ES-I3 (cell line): ENCODE measurements at regions not wholly inside any gene's neighbourhood (a gene's known extent, or its start where the extent isn't known, plus 50 kb on each side); places are given as distances from the start of the nearest gene placed in this dataset.

Experiments used
- H3K36me3 ChIP-seq: 2 replicates; pipeline ENCODE4 v1.6.1; 2013; ENCODE audit warnings: mild to moderate bottlenecking, low read length, control low read depth, moderate library complexity; ENCODE audit not compliant: insufficient read depth
- H3K4me1 ChIP-seq: 2 replicates; pipeline ENCODE4 v1.6.1; 2013; ENCODE audit warnings: mild to moderate bottlenecking, control low read depth, low read length; ENCODE audit not compliant: insufficient read depth
- H3K9ac ChIP-seq: 2 replicates; pipeline ENCODE4 v1.6.1; 2013; ENCODE audit warnings: low read depth, mild to moderate bottlenecking, low read length, moderate library complexity
- H3K9me3 ChIP-seq: 2 replicates; pipeline ENCODE4 v1.6.1; 2013; ENCODE audit warnings: mild to moderate bottlenecking, low read length, moderate library complexity; ENCODE audit not compliant: control insufficient read depth, insufficient read depth

DNA sequence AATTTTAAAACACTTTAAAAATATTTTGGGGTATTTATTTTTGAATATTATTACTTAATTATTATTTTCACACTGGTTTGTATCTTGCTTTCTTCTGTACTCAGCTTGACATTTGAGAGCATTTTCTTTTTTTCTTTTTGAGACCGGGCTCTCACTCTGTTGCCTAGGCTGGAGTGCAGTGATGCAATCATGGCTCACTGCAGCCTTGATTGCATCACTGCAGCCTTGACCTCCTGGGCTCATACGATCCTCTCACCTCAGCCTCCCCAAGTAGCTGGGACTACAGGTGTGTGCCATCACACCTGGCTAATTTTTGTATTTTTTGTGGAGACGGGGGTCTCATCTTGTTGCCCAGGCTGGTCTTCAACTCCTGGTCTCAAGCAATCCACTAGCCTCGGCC, 79.9 kb upstream of the DLX2 start:
- H3K9ac ChIP-seq, result no peak overlapping the region
- peaks cover 22% of the 10 kb centered on the region for H3K4me1 ChIP-seq

DNA sequence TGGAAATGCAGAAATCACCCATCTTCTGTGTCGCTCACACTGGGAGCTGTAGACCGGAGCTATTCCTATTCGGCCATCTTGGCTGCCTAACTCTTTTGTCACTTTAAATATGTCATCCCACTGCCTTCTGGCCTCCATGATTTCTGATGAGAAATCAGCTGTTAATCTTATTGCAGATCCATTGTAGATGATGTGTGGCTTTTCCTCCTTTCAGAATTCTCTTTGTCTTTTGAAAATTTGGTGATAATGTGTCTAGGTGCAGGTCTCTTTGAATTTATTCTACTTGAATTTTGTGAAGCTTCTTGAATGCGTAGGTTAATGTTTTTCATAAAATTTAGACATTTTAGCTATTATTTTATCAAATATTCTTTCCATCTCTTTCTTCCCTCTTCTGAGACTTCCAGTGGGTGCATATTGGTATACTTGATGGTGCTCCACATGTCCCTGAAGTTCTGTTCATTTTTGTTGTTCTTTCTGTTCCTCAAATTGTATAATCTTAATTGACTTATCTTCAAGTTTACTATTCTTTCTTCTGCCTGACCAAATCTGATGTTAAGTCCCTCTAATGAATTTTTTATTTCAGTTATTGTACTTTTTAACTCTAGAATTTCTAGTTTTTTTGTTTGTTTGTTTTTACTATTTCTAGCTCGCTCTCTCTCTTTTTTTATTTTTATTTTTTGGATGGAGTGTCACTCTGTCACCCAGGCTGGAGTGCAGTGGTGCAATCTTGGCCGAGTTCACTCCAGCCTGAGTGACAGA, 90.8 kb upstream of the DLX2 start:
- Histone ChIP-seq H3K9me3 (peaks cover 16% of the 10 kb centered on the region), H3K36me3 (no peaks in the 10 kb centered on the region), H3K4me1 (no peaks in the 10 kb centered on the region), H3K9ac (no peak overlapping the region)

More for the DNA sequence above, 79.9 kb upstream of the DLX2 start:
- no peaks in the 10 kb centered on the region for H3K36me3 ChIP-seq
- H3K9me3 ChIP-seq, result no peaks in the 10 kb centered on the region; the same call in 1 of the 2 replicates

DNA sequence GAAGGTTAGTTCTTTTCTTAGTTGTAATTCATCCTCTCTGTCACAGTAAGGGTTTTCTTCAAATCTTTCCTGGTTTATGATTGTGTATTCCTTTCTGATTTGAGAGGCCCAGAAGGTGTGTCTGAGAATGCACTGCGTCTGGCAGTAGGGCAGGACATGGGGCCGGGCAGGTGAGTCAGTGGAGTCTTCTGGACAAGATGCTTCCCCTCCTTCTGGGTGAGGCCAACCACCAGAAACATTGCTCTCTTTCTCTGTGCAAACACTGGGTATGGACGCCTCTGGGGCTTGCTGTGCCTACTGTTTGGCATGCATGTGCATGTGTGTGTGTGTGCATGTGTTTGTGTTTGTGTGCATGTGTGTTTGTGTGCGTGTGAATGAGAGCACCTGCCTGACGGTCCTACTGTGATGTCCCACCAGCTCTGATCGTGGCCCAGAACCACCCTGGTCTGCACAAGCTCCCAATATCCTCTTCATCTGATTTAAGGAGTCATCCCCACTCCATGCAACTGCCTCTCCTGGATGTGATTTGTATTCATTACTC, 93.2 kb upstream of the DLX2 start:
- H3K9ac ChIP-seq, result no peak overlapping the region
- H3K4me1 ChIP-seq, result no peaks in the 10 kb centered on the region
- no peaks in the 10 kb centered on the region for H3K36me3 ChIP-seq
- peaks cover 29% of the 10 kb centered on the region for H3K9me3 ChIP-seq

DNA sequence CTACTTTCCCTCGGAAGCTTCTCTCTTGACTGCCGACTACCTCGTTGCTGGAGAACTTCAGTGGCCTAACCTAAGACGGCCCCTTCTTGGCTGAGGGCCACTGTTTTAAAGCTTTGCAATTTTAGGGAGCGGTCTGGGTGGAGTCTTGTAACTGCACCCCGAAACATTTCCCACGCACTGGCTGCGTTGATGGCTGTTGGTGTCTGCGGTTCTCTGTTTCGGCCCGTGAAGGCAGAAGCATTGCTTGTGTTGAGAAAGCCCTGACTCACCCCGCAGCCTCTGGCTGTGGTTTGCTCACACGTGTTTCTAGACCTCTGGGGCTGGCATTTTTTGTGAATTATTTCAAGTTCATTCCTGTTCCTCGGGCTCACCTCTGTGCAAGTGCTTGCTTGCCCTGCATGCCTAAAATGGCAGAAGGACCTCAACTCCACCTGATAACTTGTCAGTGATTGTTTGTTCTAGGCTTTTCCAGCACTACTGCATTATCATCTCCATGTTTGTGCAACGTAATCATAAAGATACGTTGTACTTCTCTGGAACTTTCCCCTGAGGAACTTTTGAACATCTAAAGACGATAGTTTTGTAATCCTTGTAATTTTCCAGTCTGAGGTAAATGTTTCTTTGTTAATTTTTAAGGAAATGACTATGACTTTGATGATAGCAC, 94.2 kb upstream of the DLX2 start:
- Histone ChIP-seq H3K36me3 (no peaks in the 10 kb centered on the region), H3K4me1 (no peaks in the 10 kb centered on the region), H3K9me3 (peaks cover 29% of the 10 kb centered on the region), H3K9ac (no peak overlapping the region)

DNA sequence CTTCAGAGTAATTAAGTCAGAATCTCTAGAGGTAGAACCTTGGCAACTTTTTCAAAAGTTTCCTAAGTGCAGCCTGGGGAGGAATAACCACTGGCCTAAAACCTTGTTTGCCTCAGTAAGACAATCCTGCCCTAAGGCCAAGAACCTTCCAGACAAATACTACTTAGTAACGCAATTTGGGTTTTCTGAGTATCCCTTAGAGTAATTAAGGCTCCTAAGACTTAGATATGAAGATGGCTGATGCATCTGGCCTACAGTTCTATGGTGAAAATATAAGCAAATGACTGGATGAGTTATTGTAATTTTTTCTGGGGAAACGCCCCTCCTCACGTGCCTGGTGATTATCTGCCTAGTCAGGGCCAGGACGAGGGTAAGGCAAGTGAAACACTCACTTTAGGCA, 95.7 kb upstream of the DLX2 start:
- H3K9me3 ChIP-seq, result peaks cover 29% of the 10 kb centered on the region
- H3K4me1 ChIP-seq, result no peaks in the 10 kb centered on the region
- no peaks in the 10 kb centered on the region for H3K36me3 ChIP-seq
- no peak overlapping the region for H3K9ac ChIP-seq

- Histone ChIP-seq H3K9me3 (peaks cover 28% of the 10 kb centered on the region), H3K36me3 (no peaks in the 10 kb centered on the region), H3K4me1 (no peaks in the 10 kb centered on the region), H3K9ac (no peak overlapping the region)
These were observed 96.2 kb upstream of the DLX2 start for GRCh38 chr2:172198908-172199307.

- H3K36me3 ChIP-seq, result no peaks in the 10 kb centered on the region
- 0 out of 2 replicates have a peak, but pooled peaks cover 5% of the 10 kb centered on the region for H3K4me1 ChIP-seq
- H3K9ac ChIP-seq, result no peak overlapping the region
- H3K9me3 ChIP-seq, result peaks cover 20% of the 10 kb centered on the region
These were observed 97.9 kb upstream of the DLX2 start for GRCh38 chr2:172200495-172201085.

DNA sequence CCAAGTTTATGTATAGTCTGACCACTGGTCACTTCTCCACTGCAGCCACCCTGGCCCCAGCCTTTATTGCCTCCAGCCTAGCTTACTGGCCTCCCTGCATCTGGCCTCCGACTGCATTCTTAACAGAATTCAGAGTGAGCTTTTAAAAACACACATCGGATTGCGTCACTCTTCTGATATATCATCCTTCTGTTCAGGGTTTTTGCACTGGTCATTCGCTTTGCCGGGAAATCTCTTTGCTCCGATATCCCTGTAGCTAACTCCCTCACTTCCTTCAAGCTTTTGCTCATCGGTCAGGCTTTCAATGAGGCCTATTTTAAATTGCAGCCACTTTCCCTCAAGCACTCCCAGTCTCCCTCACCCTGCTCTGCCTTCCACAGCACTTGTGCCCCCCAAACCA, 101.6 kb upstream of the DLX2 start:
- Histone ChIP-seq H3K36me3 (no peaks in the 10 kb centered on the region), H3K9me3 (peaks cover 12% of the 10 kb centered on the region; the same call in 1 of the 2 replicates), H3K9ac (no peak overlapping the region), H3K4me1 (0 out of 2 replicates have a peak, but pooled peaks cover 5% of the 10 kb centered on the region)

- Histone ChIP-seq H3K4me1 (0 out of 2 replicates have a peak, but pooled peaks cover 5% of the 10 kb centered on the region), H3K9ac (no peak overlapping the region), H3K9me3 (peaks cover 8% of the 10 kb centered on the region; the same call in 1 of the 2 replicates), H3K36me3 (no peaks in the 10 kb centered on the region)
These were observed 102.1 kb upstream of the DLX2 start for GRCh38 chr2:172204762-172205161.

DNA sequence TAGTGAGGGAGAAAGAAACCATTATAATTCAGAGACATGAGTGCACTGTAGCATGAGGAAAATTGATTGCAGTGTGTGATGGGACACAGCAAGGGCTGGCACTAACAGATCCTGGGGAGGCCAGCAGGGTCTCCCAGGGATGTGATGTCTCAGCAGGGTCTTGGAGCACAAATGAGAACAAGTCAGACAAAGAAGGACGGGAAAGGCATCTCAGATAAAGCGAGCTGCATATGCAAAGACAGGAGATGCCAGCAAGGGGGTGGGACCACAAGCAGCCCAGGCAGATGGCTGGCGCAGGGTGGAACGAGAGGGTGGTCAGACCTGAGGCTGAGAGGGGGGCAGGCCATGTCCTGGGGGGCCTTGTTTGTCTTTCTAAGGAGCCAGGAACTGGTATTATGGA, 102.6 kb upstream of the DLX2 start:
- Histone ChIP-seq H3K9me3 (peaks cover 3% of the 10 kb centered on the region; the same call in 1 of the 2 replicates), H3K4me1 (0 out of 2 replicates have a peak, but pooled peaks cover 5% of the 10 kb centered on the region), H3K36me3 (no peaks in the 10 kb centered on the region), H3K9ac (no peak overlapping the region)

GRCh38 chr2:172207911-172208310, 105.2 kb upstream of the DLX2 start:
- H3K9me3 ChIP-seq, result no peaks in the 10 kb centered on the region; the same call in 1 of the 2 replicates
- no peak overlapping the region for H3K9ac ChIP-seq
- H3K36me3 ChIP-seq, result no peaks in the 10 kb centered on the region
- H3K4me1 ChIP-seq, result 0 out of 2 replicates have a peak, but pooled peaks cover 5% of the 10 kb centered on the region

GRCh38 chr2:172208791-172209325, 106.2 kb upstream of the DLX2 start:
- Histone ChIP-seq H3K36me3 (no peaks in the 10 kb centered on the region), H3K9me3 (no peaks in the 10 kb centered on the region; the same call in 1 of the 2 replicates), H3K4me1 (peaks cover 9% of the 10 kb centered on the region; the same call in 1 of the 2 replicates), H3K9ac (no peak overlapping the region)

DNA sequence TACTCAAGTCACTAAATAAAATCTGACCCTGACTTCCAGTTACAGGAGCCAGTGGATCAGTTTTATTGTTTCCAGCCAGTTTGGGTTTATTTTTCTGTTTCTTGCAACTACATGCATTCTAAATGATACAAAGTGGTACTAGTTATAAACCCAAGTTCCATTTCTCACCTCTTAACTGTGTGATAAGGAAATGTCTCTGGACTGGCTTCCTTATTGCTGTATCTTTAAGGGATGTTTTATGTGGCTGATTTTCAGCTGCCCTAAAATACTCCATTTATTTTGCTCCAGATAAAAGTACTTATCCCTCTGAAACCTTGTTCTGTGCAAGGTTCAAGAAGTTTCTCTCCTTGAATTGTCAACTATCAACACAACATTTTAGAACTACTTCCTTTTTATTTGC, 107.9 kb upstream of the DLX2 start:
- Histone ChIP-seq H3K9ac (no peak overlapping the region), H3K36me3 (no peaks in the 10 kb centered on the region), H3K9me3 (no peaks in the 10 kb centered on the region; the same call in 1 of the 2 replicates), H3K4me1 (peaks cover 5% of the 10 kb centered on the region; the same call in 1 of the 2 replicates)

DNA sequence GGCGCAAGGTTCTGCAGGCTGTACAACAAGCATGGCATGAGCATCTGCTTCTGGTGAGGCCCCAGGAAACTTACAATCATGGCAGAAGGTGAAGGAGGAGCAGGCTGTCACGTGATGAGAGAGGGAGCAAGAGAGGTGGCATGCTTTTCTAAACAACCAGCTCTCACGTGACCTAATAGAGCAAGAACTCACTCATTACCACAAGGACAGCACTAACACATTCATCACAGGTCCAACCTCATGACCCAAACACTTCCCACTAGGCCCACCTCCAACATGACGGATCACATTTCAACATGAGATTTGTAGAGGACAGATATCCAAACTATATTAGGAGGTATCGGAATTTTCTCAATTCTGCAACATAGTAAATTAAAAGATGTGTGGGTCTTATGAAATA, 108.8 kb upstream of the DLX2 start:
- Histone ChIP-seq H3K4me1 (peaks cover 5% of the 10 kb centered on the region; the same call in 1 of the 2 replicates), H3K36me3 (no peaks in the 10 kb centered on the region), H3K9ac (no peak overlapping the region), H3K9me3 (no peaks in the 10 kb centered on the region; the same call in 1 of the 2 replicates)
